MM.1S (cell line): ENCODE measurements at regions not wholly inside any gene's neighbourhood (a gene's known extent, or its start where the extent isn't known, plus 50 kb on each side); places are given as distances from the start of the nearest gene placed in this dataset.

Experiments used
- EZH2 ChIP-seq: fragments of 300-600 bp; sonication (generic); optimal IDR thresholded peaks from 2 replicates; pipeline ENCODE3; 2017; ENCODE audit warnings: low read depth, mild to moderate bottlenecking, antibody characterized with exemption, low read length, mixed read lengths
- EZH2phosphoT487 ChIP-seq: fragments of 300-600 bp; sonication (generic); IDR thresholded peaks from 2 replicates; pipeline ENCODE4 v1.6.1; 2018; ENCODE audit warnings: antibody characterized with exemption, low read length
- TF ChIP-seq, protein P1 (sequence below): fragments of 300-600 bp; sonication (generic); IDR thresholded peaks from 2 replicates; pipeline ENCODE4 v1.5.1; 2016; ENCODE audit warnings: antibody characterized with exemption, low read length, mixed read lengths

DNA sequence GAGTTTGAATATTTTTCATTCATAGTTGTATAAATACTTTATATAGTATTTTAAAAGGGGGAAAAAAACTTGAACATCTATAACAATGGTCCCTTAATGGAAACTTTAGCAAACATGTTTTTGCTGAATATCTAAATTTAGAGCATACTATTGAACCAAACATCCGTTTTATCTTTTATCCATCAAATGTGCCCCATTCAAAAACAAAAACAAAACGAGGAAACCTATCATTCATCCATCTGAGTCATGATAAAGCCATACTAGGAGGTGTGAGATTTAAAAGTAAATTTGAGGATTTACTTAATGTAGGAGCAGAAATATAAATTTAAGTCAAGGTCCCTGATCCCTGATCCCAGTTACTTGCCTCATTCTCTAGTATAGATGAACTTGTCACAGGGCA lies 463.6 kb upstream of the MDFIC2 start:
- TF ChIP-seq, protein P1, sequence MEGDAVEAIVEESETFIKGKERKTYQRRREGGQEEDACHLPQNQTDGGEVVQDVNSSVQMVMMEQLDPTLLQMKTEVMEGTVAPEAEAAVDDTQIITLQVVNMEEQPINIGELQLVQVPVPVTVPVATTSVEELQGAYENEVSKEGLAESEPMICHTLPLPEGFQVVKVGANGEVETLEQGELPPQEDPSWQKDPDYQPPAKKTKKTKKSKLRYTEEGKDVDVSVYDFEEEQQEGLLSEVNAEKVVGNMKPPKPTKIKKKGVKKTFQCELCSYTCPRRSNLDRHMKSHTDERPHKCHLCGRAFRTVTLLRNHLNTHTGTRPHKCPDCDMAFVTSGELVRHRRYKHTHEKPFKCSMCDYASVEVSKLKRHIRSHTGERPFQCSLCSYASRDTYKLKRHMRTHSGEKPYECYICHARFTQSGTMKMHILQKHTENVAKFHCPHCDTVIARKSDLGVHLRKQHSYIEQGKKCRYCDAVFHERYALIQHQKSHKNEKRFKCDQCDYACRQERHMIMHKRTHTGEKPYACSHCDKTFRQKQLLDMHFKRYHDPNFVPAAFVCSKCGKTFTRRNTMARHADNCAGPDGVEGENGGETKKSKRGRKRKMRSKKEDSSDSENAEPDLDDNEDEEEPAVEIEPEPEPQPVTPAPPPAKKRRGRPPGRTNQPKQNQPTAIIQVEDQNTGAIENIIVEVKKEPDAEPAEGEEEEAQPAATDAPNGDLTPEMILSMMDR: no peak
- TF ChIP-seq EZH2phosphoT487: no peak
- TF ChIP-seq EZH2: no peak
